ENCODE measurements at regions not wholly inside any gene's neighbourhood (a gene's known extent, or its start where the extent isn't known, plus 50 kb on each side); places are given as distances from the start of the nearest gene placed in this dataset.

DNA sequence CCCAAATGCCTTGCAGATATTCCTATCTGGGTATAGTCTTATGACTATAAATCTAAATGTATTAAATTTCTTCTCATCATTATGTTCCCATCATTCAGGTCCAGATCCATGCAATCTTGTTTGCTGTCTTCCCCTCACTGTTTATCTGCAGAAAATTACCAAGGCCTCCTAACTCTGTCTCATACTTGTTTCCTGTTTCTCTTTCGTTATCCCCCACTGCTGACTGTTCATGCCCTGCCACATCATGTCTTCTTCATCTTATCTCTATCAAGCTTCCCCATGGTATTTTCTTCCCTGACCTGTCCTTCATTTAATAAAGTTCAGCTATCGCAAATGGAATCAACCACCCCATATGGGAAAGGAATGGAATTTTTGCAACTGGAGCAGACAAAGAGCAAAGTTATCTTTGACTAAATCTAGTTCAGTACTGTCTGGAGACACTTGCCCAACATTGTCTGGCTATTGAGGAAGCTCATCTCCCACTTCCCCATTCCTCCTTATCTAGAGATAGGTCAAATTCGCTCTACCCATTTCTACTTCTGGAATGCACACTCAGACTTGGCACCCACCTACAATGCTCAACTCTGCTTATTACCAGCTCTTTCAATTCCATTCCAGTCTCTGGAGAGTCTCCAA lies 1358.1 kb downstream of the EFNB2 start:
- H3K4me1 Mint-ChIP-seq (ENCODE audit: low read depth, unreplicated experiment), result no peaks in the 10 kb centered on the region
- no peak for DNase-seq
- no peaks in the 10 kb centered on the region for H3K36me3 Mint-ChIP-seq (ENCODE audit: unreplicated experiment)
- H3K27me3 Mint-ChIP-seq (ENCODE audit: unreplicated experiment), result no peaks in the 10 kb centered on the region
- no peak overlapping the region for H3K4me3 Mint-ChIP-seq (ENCODE audit: unreplicated experiment)
- TF ChIP-seq, protein P1, sequence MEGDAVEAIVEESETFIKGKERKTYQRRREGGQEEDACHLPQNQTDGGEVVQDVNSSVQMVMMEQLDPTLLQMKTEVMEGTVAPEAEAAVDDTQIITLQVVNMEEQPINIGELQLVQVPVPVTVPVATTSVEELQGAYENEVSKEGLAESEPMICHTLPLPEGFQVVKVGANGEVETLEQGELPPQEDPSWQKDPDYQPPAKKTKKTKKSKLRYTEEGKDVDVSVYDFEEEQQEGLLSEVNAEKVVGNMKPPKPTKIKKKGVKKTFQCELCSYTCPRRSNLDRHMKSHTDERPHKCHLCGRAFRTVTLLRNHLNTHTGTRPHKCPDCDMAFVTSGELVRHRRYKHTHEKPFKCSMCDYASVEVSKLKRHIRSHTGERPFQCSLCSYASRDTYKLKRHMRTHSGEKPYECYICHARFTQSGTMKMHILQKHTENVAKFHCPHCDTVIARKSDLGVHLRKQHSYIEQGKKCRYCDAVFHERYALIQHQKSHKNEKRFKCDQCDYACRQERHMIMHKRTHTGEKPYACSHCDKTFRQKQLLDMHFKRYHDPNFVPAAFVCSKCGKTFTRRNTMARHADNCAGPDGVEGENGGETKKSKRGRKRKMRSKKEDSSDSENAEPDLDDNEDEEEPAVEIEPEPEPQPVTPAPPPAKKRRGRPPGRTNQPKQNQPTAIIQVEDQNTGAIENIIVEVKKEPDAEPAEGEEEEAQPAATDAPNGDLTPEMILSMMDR (IDR thresholded peaks at IDR 0.05; ENCODE audit: partially characterized antibody, unreplicated experiment), result no peak
- no peak overlapping the region for H3K27ac Mint-ChIP-seq (ENCODE audit: unreplicated experiment)
- H3K9me3 Mint-ChIP-seq (ENCODE audit: unreplicated experiment), result no peaks in the 10 kb centered on the region

DNA sequence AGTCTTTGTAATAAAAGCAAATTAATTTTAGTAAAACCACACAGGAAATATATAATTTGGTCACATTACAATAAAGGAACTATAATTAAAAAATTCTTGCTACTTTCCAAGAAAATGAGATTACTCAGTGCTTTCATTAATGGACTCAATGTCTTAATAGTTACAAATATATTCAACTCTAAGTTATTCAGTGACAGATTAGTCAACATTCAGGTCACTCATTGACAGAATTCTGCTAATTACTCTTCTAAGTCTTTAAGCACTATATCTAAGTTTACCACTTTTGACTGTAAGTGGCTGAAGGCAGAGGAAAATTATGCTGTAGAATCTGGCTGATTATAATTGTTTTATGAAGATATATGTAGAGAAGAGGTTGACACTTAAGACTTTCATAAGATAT lies 1365.0 kb downstream of the EFNB2 start:
- Mint-ChIP-seq H3K36me3 (ENCODE audit: unreplicated experiment) (no peaks in the 10 kb centered on the region), H3K4me1 (ENCODE audit: low read depth, unreplicated experiment) (no peaks in the 10 kb centered on the region), H3K27ac (ENCODE audit: unreplicated experiment) (no peak overlapping the region), H3K4me3 (ENCODE audit: unreplicated experiment) (no peak overlapping the region), H3K27me3 (ENCODE audit: unreplicated experiment) (no peaks in the 10 kb centered on the region), H3K9me3 (ENCODE audit: unreplicated experiment) (peaks cover 3% of the 10 kb centered on the region)
- no peak for DNase-seq
- TF ChIP-seq, protein P1 (IDR thresholded peaks at IDR 0.05; ENCODE audit: partially characterized antibody, unreplicated experiment), result no peak

DNA sequence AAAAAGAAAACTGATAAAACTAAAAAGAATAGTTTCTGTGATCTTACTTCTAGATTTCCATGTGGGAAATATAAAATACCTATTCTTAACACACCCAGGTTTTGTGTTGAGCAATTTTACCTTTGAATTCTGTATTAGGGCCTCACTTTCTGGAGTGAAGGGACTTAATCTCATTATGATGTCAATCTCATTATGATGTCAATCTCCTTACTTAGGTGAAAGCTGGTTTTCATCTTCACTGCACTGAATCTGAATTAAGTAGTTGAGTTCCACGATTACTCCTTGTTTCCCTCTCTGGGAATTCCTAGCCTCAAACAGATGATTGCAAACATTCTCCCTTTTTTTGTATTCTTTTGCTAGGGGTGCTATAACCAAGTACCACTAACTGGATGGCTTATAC lies 1367.2 kb downstream of the EFNB2 start:
- DNase-seq, result no peak
- no peak overlapping the region for H3K4me3 Mint-ChIP-seq (ENCODE audit: unreplicated experiment)
- no peak overlapping the region for H3K27ac Mint-ChIP-seq (ENCODE audit: unreplicated experiment)
- no peaks in the 10 kb centered on the region for H3K27me3 Mint-ChIP-seq (ENCODE audit: unreplicated experiment)
- no peaks in the 10 kb centered on the region for H3K36me3 Mint-ChIP-seq (ENCODE audit: unreplicated experiment)
- no peaks in the 10 kb centered on the region for H3K4me1 Mint-ChIP-seq (ENCODE audit: low read depth, unreplicated experiment)
- H3K9me3 Mint-ChIP-seq (ENCODE audit: unreplicated experiment), result peaks cover 3% of the 10 kb centered on the region
- TF ChIP-seq, protein P1 (IDR thresholded peaks at IDR 0.05; ENCODE audit: partially characterized antibody, unreplicated experiment), result no peak

DNA sequence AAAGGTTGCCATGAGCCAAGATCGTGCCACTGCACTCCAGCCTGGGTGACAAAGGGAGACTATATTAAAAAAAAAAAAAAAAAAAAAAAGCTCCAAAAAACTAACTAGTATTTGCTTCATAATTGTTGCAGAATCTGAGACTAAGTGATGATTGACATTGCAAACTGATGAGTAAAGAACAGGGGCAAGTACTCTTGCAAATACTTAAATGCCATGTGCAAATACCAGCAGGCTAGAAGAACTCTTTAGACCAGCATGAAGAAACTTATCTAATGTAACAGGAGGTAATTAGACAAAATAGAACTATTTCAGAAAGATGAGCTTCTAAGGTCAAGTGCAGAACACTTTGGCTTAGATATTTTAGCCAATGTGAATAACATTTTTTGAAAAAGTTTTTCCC lies 1368.1 kb downstream of the EFNB2 start:
- DNase-seq, result no peak
- TF ChIP-seq, protein P1 (IDR thresholded peaks at IDR 0.05; ENCODE audit: partially characterized antibody, unreplicated experiment), result no peak
- Mint-ChIP-seq H3K36me3 (ENCODE audit: unreplicated experiment) (no peaks in the 10 kb centered on the region), H3K9me3 (ENCODE audit: unreplicated experiment) (peaks cover 3% of the 10 kb centered on the region), H3K27ac (ENCODE audit: unreplicated experiment) (no peak overlapping the region), H3K4me1 (ENCODE audit: low read depth, unreplicated experiment) (no peaks in the 10 kb centered on the region), H3K4me3 (ENCODE audit: unreplicated experiment) (no peak overlapping the region), H3K27me3 (ENCODE audit: unreplicated experiment) (no peaks in the 10 kb centered on the region)

DNA sequence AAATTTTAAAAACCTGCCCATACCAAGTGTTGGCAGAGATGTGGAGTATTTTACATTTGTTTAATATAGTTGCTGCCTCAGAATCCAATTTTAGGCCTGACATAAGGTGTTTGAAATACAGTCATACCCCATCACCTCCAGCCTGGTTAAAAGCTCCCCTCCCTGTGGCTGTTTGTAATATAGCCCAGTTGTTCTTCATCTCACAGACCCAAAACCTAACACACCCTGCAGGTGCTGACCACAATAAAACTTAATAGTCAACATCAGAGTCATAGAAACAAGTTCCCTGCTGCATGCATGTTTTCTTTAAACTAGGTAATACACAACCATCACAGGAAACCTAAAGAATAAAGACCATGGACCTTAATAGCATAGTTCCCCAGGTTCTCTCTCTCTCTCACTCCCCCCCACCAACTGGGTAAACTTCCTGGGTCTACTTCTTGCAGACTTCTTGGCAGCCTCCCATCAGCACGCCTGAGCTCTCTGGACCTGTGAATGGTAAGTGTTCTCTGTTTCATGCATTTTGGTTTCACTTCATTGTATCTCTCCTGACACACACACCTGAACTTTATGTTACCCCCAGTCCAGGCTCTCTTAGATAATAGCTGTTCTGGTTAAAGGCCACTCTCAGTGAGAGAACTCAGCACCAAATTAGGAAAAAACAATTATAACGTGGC lies 1369.9 kb downstream of the EFNB2 start:
- no peaks in the 10 kb centered on the region for H3K36me3 Mint-ChIP-seq (ENCODE audit: unreplicated experiment)
- H3K9me3 Mint-ChIP-seq (ENCODE audit: unreplicated experiment), result no peaks in the 10 kb centered on the region
- no peaks in the 10 kb centered on the region for H3K27me3 Mint-ChIP-seq (ENCODE audit: unreplicated experiment)
- no peak overlapping the region for H3K4me3 Mint-ChIP-seq (ENCODE audit: unreplicated experiment)
- no peak for DNase-seq
- TF ChIP-seq, protein P1 (IDR thresholded peaks at IDR 0.05; ENCODE audit: partially characterized antibody, unreplicated experiment), result no peak
- no peak overlapping the region for H3K27ac Mint-ChIP-seq (ENCODE audit: unreplicated experiment)
- peaks cover 7% of the 10 kb centered on the region for H3K4me1 Mint-ChIP-seq (ENCODE audit: low read depth, unreplicated experiment)
